ENCODE measurements at regions not wholly inside any gene's neighbourhood (a gene's known extent, or its start where the extent isn't known, plus 50 kb on each side); places are given as distances from the start of the nearest gene placed in this dataset.
A peak's percentile ranks its signal among the peaks of the same experiment; 100 is the strongest.

DNA sequence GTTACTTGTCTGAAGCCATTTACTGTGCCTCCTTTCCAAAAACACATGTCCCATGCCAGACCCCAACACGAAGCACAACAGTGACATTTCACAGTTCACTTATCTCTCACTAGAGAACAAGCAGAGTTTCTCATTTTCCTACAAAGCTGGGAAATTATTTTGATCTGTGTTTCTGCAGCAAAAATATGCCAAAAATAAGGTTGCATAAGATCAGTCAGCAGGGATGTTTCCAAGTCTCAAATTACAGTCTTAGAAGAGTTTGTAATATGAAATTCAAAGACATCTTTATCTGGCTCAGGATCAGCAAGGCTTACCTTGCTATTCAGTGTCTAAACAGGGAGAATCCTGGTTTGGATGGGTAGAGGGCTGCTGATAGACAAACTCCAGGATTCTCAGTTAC is 75.5 kb downstream of the GJD2 start:
- H3K4me3 ChIP-seq: no peak overlapping the region
- peaks cover 17% of the 10 kb centered on the region; the same call in 2 of the 3 replicates for H3K36me3 ChIP-seq (ENCODE audit: control insufficient read depth, insufficient read depth, low read length)
- ChIA-PET POLR2A (interaction anchor here (0.8 kb wide), 1 partner anchor 9 kb away, joined by 4 read pairs; no protein-coding TSS in a partner anchor), CTCF (ENCODE audit: low intra/inter-chr PET ratio) (no interaction called here)
- TF ChIP-seq NR1H2 (CRISPR knock-in tag; IDR thresholded peaks at IDR 0.05): no peak
- no peak for TF ChIP-seq RAD21 (CRISPR knock-in tag; conservative IDR thresholded peaks at IDR 0.05 in 1 of 2, IDR thresholded peaks at IDR 0.05 in 1 of 2)
- no peak for TF ChIP-seq ZFP1 (CRISPR knock-in tag; IDR thresholded peaks at IDR 0.05)
- TF ChIP-seq, protein P1, sequence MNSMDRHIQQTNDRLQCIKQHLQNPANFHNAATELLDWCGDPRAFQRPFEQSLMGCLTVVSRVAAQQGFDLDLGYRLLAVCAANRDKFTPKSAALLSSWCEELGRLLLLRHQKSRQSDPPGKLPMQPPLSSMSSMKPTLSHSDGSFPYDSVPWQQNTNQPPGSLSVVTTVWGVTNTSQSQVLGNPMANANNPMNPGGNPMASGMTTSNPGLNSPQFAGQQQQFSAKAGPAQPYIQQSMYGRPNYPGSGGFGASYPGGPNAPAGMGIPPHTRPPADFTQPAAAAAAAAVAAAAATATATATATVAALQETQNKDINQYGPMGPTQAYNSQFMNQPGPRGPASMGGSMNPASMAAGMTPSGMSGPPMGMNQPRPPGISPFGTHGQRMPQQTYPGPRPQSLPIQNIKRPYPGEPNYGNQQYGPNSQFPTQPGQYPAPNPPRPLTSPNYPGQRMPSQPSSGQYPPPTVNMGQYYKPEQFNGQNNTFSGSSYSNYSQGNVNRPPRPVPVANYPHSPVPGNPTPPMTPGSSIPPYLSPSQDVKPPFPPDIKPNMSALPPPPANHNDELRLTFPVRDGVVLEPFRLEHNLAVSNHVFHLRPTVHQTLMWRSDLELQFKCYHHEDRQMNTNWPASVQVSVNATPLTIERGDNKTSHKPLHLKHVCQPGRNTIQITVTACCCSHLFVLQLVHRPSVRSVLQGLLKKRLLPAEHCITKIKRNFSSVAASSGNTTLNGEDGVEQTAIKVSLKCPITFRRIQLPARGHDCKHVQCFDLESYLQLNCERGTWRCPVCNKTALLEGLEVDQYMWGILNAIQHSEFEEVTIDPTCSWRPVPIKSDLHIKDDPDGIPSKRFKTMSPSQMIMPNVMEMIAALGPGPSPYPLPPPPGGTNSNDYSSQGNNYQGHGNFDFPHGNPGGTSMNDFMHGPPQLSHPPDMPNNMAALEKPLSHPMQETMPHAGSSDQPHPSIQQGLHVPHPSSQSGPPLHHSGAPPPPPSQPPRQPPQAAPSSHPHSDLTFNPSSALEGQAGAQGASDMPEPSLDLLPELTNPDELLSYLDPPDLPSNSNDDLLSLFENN (IDR thresholded peaks at IDR 0.05; ENCODE audit: low read depth in 2 of 2, low read length in 2 of 2): no peak
- TF ChIP-seq, protein P2, sequence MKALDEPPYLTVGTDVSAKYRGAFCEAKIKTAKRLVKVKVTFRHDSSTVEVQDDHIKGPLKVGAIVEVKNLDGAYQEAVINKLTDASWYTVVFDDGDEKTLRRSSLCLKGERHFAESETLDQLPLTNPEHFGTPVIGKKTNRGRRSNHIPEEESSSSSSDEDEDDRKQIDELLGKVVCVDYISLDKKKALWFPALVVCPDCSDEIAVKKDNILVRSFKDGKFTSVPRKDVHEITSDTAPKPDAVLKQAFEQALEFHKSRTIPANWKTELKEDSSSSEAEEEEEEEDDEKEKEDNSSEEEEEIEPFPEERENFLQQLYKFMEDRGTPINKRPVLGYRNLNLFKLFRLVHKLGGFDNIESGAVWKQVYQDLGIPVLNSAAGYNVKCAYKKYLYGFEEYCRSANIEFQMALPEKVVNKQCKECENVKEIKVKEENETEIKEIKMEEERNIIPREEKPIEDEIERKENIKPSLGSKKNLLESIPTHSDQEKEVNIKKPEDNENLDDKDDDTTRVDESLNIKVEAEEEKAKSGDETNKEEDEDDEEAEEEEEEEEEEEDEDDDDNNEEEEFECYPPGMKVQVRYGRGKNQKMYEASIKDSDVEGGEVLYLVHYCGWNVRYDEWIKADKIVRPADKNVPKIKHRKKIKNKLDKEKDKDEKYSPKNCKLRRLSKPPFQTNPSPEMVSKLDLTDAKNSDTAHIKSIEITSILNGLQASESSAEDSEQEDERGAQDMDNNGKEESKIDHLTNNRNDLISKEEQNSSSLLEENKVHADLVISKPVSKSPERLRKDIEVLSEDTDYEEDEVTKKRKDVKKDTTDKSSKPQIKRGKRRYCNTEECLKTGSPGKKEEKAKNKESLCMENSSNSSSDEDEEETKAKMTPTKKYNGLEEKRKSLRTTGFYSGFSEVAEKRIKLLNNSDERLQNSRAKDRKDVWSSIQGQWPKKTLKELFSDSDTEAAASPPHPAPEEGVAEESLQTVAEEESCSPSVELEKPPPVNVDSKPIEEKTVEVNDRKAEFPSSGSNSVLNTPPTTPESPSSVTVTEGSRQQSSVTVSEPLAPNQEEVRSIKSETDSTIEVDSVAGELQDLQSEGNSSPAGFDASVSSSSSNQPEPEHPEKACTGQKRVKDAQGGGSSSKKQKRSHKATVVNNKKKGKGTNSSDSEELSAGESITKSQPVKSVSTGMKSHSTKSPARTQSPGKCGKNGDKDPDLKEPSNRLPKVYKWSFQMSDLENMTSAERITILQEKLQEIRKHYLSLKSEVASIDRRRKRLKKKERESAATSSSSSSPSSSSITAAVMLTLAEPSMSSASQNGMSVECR (CRISPR knock-in tag; IDR thresholded peaks at IDR 0.05): no peak
- TF ChIP-seq, protein P3, sequence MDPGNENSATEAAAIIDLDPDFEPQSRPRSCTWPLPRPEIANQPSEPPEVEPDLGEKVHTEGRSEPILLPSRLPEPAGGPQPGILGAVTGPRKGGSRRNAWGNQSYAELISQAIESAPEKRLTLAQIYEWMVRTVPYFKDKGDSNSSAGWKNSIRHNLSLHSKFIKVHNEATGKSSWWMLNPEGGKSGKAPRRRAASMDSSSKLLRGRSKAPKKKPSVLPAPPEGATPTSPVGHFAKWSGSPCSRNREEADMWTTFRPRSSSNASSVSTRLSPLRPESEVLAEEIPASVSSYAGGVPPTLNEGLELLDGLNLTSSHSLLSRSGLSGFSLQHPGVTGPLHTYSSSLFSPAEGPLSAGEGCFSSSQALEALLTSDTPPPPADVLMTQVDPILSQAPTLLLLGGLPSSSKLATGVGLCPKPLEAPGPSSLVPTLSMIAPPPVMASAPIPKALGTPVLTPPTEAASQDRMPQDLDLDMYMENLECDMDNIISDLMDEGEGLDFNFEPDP (CRISPR knock-in tag; IDR thresholded peaks at IDR 0.05): no peak
- H4K20me1 ChIP-seq (replicated peaks; ENCODE audit: control insufficient read depth, insufficient read depth, low read length): no peaks in the 10 kb centered on the region
- no peak overlapping the region for H3K9ac ChIP-seq (ENCODE audit: insufficient read depth in 1 of 2, low read depth in 2 of 2, low read length in 2 of 2)
- BruUV-seq (replicated peaks): no TSS peak
- H3K27ac ChIP-seq (ENCODE audit: extremely low read depth, low read depth, low read length): no peak overlapping the region
- H2AFZ ChIP-seq (ENCODE audit: low read depth, low read length): peak overlapping the region; percentile 43; the same call in 1 of the 2 replicates
- H3K9me1 ChIP-seq (ENCODE audit: control insufficient read depth, insufficient read depth, low read length): no peaks in the 10 kb centered on the region
- WGBS (ENCODE audit: insufficient coverage, low coverage, missing lambda C conversion rate): 44% methylated on average over 1 of the region's 1 CpG
- FAIRE-seq: no peak
- H3K27me3 ChIP-seq (ENCODE audit: control insufficient read depth in 2 of 2, insufficient read depth in 2 of 2, low read length in 2 of 2): no peaks in the 10 kb centered on the region
- H3K4me2 ChIP-seq (ENCODE audit: insufficient read depth, low read length): no peak overlapping the region
- H3K4me1 ChIP-seq (replicated peaks in 1 of 2; ENCODE audit: control insufficient read depth in 2 of 2, insufficient read depth in 2 of 2, low read length in 2 of 2): peaks cover 0 to 4% of the 10 kb centered on the region in 2 experiments; a peak in 1 of 5 replicates
- H3K9me3 ChIP-seq (replicated peaks; ENCODE audit: control insufficient read depth, insufficient read depth, low read depth, low read length): no peaks in the 10 kb centered on the region
- intact Hi-C loops (cut with micrococcal nuclease) (no loop called here), in situ Hi-C loops (cut with MboI) (no loop called here)
- no peak for DNase-seq (ENCODE audit: extremely low read depth in 1 of 4, low spot score in 3 of 4)
- H3K79me2 ChIP-seq (ENCODE audit: control insufficient read depth, insufficient read depth, low read length): no peaks in the 10 kb centered on the region
- ATAC-seq: no peak
